Suprapubic skin (tissue), 4 donors: ENCODE measurements at regions not wholly inside any gene's neighbourhood (a gene's known extent, or its start where the extent isn't known, plus 50 kb on each side); places are given as distances from the start of the nearest gene placed in this dataset.

Source experiments
- DNase-seq, 2 donors: peaks; one replicate each; pipeline ENCODE4 v3.0.0-alpha.2; 2019; ENCODE audit warnings: low spot score in 2 of 2
- H3K27ac ChIP-seq: fragments of 200-600 bp; sonication (generic); one replicate; pipeline ENCODE4 v1.5.1; 2019
- H3K27me3 ChIP-seq: fragments of 200-600 bp; sonication (generic); one replicate; pipeline ENCODE4 v1.5.1; 2019
- H3K36me3 ChIP-seq: fragments of 200-600 bp; sonication (generic); one replicate; pipeline ENCODE4 v1.5.1; 2019
- H3K4me1 ChIP-seq: fragments of 200-600 bp; sonication (generic); one replicate; pipeline ENCODE4 v1.5.1; 2019
- H3K4me3 ChIP-seq: fragments of 200-600 bp; sonication (generic); one replicate; pipeline ENCODE4 v1.5.1; 2019; ENCODE audit warnings: mild to moderate bottlenecking
- H3K9me3 ChIP-seq: fragments of 200-600 bp; sonication (generic); one replicate; pipeline ENCODE4 v1.5.1; 2019
- CTCF ChIP-seq, 2 donors: fragments of 200-600 bp in 1 of 2; fragments of 450-650 bp in 1 of 2; sonication (generic) in 1 of 2; IDR thresholded peaks; one replicate each; pipeline ENCODE4 v1.5.1; 2016 to 2019; ENCODE audit warnings: antibody characterized with exemption in 2 of 2, mild to moderate bottlenecking in 1 of 2, moderate library complexity in 1 of 2
- EP300 ChIP-seq: sonication (generic); formaldehyde crosslinking; IDR thresholded peaks from one replicate; pipeline ENCODE4 v1.6.1; 2017; ENCODE audit warnings: antibody characterized with exemption
- POLR2A ChIP-seq, 2 donors: fragments of 450-650 bp; IDR thresholded peaks; one replicate each; pipeline ENCODE4 v1.6.1; 2017; ENCODE audit warnings: antibody characterized with exemption in 2 of 2, mild to moderate bottlenecking in 2 of 2, moderate library complexity in 2 of 2
- POLR2AphosphoS5 ChIP-seq, 3 donors: sonication (generic); formaldehyde crosslinking; IDR thresholded peaks; one replicate each; pipeline ENCODE4 v1.6.1; 2017; ENCODE audit warnings: antibody characterized with exemption in 3 of 3
- WGBS: methylation state at CpG from one replicate; pipeline ENCODE4 v1.1.5; 2018; 5-methylcytosine and 5-hydroxymethylcytosine counted together

- Histone ChIP-seq H3K4me3 (no peak overlapping the region), H3K27me3 (no peaks in the 10 kb centered on the region), H3K36me3 (no peaks in the 10 kb centered on the region), H3K9me3 (no peaks in the 10 kb centered on the region), H3K4me1 (peaks cover 19% of the 10 kb centered on the region), H3K27ac (peak overlapping the region; percentile 51)
- TF ChIP-seq CTCF (IDR thresholded peaks at IDR 0.05) (no peak), POLR2AphosphoS5 (IDR thresholded peaks at IDR 0.05) (peak in 1 of 3 donors; percentile 50), POLR2A (IDR thresholded peaks at IDR 0.05) (no peak), EP300 (no peak)
- WGBS, result 31% methylated on average over 7 of the region's 7 CpGs
- DNase-seq, result no peak
These were observed 85.0 kb upstream of the SEC11C start for GRCh38 chr18:59054496-59055287.

- Histone ChIP-seq H3K9me3 (no peaks in the 10 kb centered on the region), H3K27ac (peak overlapping the region; percentile 51), H3K4me3 (no peak overlapping the region), H3K27me3 (no peaks in the 10 kb centered on the region), H3K4me1 (peaks cover 19% of the 10 kb centered on the region), H3K36me3 (no peaks in the 10 kb centered on the region)
- no peak for DNase-seq
- 99% methylated on average over 4 of the region's 4 CpGs for WGBS
- TF ChIP-seq CTCF (IDR thresholded peaks at IDR 0.05) (no peak), POLR2A (IDR thresholded peaks at IDR 0.05) (no peak), EP300 (no peak), POLR2AphosphoS5 (IDR thresholded peaks at IDR 0.05) (no peak)
These were observed 84.2 kb upstream of the SEC11C start for GRCh38 chr18:59055345-59056032.

DNA sequence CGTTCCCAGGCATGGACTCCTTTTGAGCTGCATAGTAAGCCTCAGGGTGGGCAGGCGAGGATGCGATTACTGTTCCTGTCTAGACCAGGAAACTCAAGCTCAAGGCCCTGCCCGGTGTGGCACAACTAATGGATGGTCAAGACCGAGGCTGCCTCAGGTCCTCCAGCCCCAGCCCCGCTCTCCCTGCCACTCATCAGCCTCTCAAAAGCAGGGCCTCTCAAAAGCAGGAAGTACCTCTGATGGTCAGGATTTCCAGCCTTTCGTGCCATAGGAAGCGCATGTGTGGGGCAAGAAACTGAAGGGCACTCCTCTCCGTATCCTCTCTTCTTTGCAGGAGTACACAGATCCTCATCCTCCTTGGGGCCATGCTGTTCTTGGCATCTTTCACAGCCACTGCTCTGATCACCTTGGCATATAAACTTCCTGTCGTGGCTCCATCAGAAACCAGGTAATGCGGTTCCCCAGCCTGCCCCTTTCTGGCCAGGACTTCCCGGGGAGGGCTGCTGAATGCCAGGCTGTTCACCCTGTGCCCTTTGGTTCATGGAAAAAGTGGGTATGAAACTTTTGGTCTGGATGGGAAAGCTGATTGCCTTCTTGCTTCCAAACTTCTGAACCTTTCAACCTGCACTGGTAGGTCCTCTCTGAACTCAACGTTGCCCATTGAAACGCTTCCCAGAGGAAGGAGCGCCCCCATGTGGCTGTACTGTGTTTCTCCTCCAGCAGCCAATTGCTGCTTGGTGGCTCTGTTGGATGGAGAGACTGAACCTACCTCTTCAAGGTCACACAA lies 82.8 kb upstream of the SEC11C start:
- TF ChIP-seq EP300, result no peak
- no peak for TF ChIP-seq POLR2A (IDR thresholded peaks at IDR 0.05)
- TF ChIP-seq CTCF (IDR thresholded peaks at IDR 0.05), result peak; percentile 38 to 56
- no peak for TF ChIP-seq POLR2AphosphoS5 (IDR thresholded peaks at IDR 0.05)
- H3K27me3 ChIP-seq, result no peaks in the 10 kb centered on the region
- no peaks in the 10 kb centered on the region for H3K36me3 ChIP-seq
- H3K4me1 ChIP-seq, result peaks cover 19% of the 10 kb centered on the region
- no peak overlapping the region for H3K4me3 ChIP-seq
- H3K27ac ChIP-seq, result no peak overlapping the region
- DNase-seq, result peak in 1 of 2 donors; percentile 76
- 62% methylated on average over 10 of the region's 15 CpGs for WGBS
- H3K9me3 ChIP-seq, result no peaks in the 10 kb centered on the region

DNA sequence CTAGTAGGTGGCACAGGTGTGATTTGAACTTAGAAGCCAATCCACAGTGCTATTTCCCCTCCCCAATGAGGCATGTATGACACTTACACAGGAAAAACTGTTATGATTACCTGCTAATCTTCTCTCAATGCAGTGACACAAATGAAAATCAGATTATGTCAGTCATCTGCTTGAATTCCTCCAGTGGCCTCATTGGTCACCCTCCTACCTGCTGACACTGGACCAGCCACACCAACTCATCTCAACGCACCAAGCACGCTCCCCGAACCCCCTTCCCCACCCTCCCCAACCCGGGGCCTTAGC lies 82.2 kb upstream of the SEC11C start:
- H3K9me3 ChIP-seq, result no peaks in the 10 kb centered on the region
- H3K36me3 ChIP-seq, result no peaks in the 10 kb centered on the region
- TF ChIP-seq EP300 (no peak), CTCF (IDR thresholded peaks at IDR 0.05) (no peak), POLR2AphosphoS5 (IDR thresholded peaks at IDR 0.05) (no peak), POLR2A (IDR thresholded peaks at IDR 0.05) (no peak)
- no peaks in the 10 kb centered on the region for H3K27me3 ChIP-seq
- DNase-seq, result no peak
- H3K4me1 ChIP-seq, result peaks cover 19% of the 10 kb centered on the region
- H3K4me3 ChIP-seq, result no peak overlapping the region
- 89% methylated on average over 4 of the region's 4 CpGs for WGBS
- no peak overlapping the region for H3K27ac ChIP-seq

- no peak overlapping the region for H3K27ac ChIP-seq
- TF ChIP-seq POLR2AphosphoS5 (IDR thresholded peaks at IDR 0.05) (no peak), EP300 (no peak), POLR2A (IDR thresholded peaks at IDR 0.05) (no peak), CTCF (IDR thresholded peaks at IDR 0.05) (no peak)
- H3K27me3 ChIP-seq, result no peaks in the 10 kb centered on the region
- H3K4me1 ChIP-seq, result peaks cover 17% of the 10 kb centered on the region
- DNase-seq, result no peak
- H3K36me3 ChIP-seq, result no peaks in the 10 kb centered on the region
- H3K4me3 ChIP-seq, result no peak overlapping the region
- WGBS, result 58% methylated on average over 4 of the region's 4 CpGs
- H3K9me3 ChIP-seq, result no peaks in the 10 kb centered on the region
These were observed 81.7 kb upstream of the SEC11C start for GRCh38 chr18:59057969-59058368.
